HCT116 (cell line): ENCODE measurements at regions not wholly inside any gene's neighbourhood (a gene's known extent, or its start where the extent isn't known, plus 50 kb on each side); places are given as distances from the start of the nearest gene placed in this dataset.

Experiments
- ATAC-seq: fragments of 200-7000 bp; cut with Tn5 transposase; 2 replicates; pipeline ENCODE4 v1.9.1; 2020; ENCODE audit warnings: mild to moderate bottlenecking, moderate library complexity
- BruUV-seq: library from RNA; stranded (reverse); fragments of 400-500 nt; replicated peaks from 2 replicates; lab custom pipeline; 2021; lab: Mats Ljungman, UMichigan
- CTCF ChIA-PET: fragments of 300-600 bp; sonication (Branson Sonifier 250); formaldehyde crosslinking; loops from one replicate; lab custom pipeline; 2021; ENCODE audit warnings: antibody characterized with exemption; lab: Charles Lee
- POLR2A ChIA-PET: fragments of 300-600, 350-600 bp; sonication (Branson Sonifier 250); formaldehyde crosslinking; loops from one replicate; lab custom pipeline; 2021; ENCODE audit warnings: antibody characterized with exemption; lab: Charles Lee
- RAD21 ChIA-PET, 2 experiments: fragments of 300-600 bp; sonication (Branson Sonifier 250); formaldehyde crosslinking; loops; one replicate each; lab custom pipeline; 2023; ENCODE audit warnings: low total read pairs in 2 of 2; ENCODE audit not compliant: uncharacterized antibody in 2 of 2, unreplicated experiment in 2 of 2, low non-redundant PET in 1 of 2; lab: Charles Lee
- DNase-seq: peaks from one replicate; pipeline ENCODE4 v3.0.0-alpha.2; 2010; ENCODE audit warnings: low read depth, low spot score
- H2AFZ ChIP-seq: fragments of 200-600 bp; shearing (Covaris generic), sonication (generic); 2 replicates; pipeline ENCODE4 v1.6.1; 2017; ENCODE audit warnings: low read depth, mixed run types, mixed read lengths, antibody characterized with exemption, low read length; ENCODE audit not compliant: poor library complexity, severe bottlenecking
- H3K27ac ChIP-seq: 2 replicates; pipeline ENCODE4 v1.5.1; 2012; ENCODE audit warnings: low read depth, low read length
- H3K27me3 ChIP-seq: fragments of 200-600 bp; sonication (generic); 2 replicates; pipeline ENCODE4 v1.6.1; 2016; ENCODE audit warnings: mixed run types, low read length, mixed read lengths; ENCODE audit not compliant: insufficient read depth
- H3K36me3 ChIP-seq, 2 experiments: fragments of 200-500 bp in 1 of 2; fragments of 200-600 bp in 1 of 2; sonication (Bioruptor generic) in 1 of 2; sonication (generic) in 1 of 2; 2 replicates each; pipeline versions ENCODE4 v1.5.1 to v1.6.1; 2014 to 2016; ENCODE audit warnings: low read length in 2 of 2, inconsistent platforms in 1 of 2, mixed read lengths in 1 of 2, mixed run types in 1 of 2; ENCODE audit not compliant: insufficient read depth in 2 of 2, control insufficient read depth in 1 of 2
- H3K4me1 ChIP-seq, 2 experiments: fragments of 200-600 bp in 1 of 2; sonication (generic) in 1 of 2; 2 replicates each; pipeline versions ENCODE4 v1.5.1 to v1.6.1; 2012 to 2017; ENCODE audit warnings: low read length in 2 of 2, inconsistent platforms in 1 of 2, mild to moderate bottlenecking in 1 of 2, mixed read lengths in 1 of 2, mixed run types in 1 of 2, moderate library complexity in 1 of 2; ENCODE audit not compliant: insufficient read depth in 2 of 2, control insufficient read depth in 1 of 2
- H3K4me2 ChIP-seq: fragments of 200-600 bp; sonication (generic); 2 replicates; pipeline ENCODE4 v1.6.1; 2017; ENCODE audit warnings: mixed run types, low read length, mixed read lengths
- H3K4me3 ChIP-seq, 2 experiments: fragments of 200-600 bp in 1 of 2; sonication (generic) in 1 of 2; replicated peaks in 1 of 2; 2 replicates each; pipeline ENCODE4 v1.5.1; 2011 to 2016; ENCODE audit warnings: low read length in 2 of 2, control low read depth in 1 of 2, low read depth in 1 of 2, mild to moderate bottlenecking in 1 of 2, mixed read lengths in 1 of 2, mixed run types in 1 of 2
- H3K79me2 ChIP-seq: fragments of 200-600 bp; sonication (generic); 2 replicates; pipeline ENCODE4 v1.6.1; 2017; ENCODE audit warnings: mild to moderate bottlenecking, mixed run types, low read length, moderate library complexity, mixed read lengths; ENCODE audit not compliant: insufficient read depth
- H3K9ac ChIP-seq: fragments of 200-600 bp; sonication (generic); 2 replicates; pipeline ENCODE4 v1.6.1; 2016; ENCODE audit warnings: low read length, mixed read lengths
- H3K9me2 ChIP-seq: fragments of 200-600 bp; sonication (generic), shearing (Covaris generic); 2 replicates; pipeline ENCODE4 v1.6.1; 2017; ENCODE audit warnings: mixed run types, mild to moderate bottlenecking, moderate library complexity; ENCODE audit not compliant: insufficient read depth
- H3K9me3 ChIP-seq, 2 experiments: fragments of 200-500 bp in 1 of 2; fragments of 200-600 bp in 1 of 2; sonication (Bioruptor generic) in 1 of 2; sonication (generic) in 1 of 2; 2 replicates each; pipeline ENCODE4 v1.6.1; 2014 to 2017; ENCODE audit warnings: low read length in 2 of 2, mixed read lengths in 2 of 2, inconsistent platforms in 1 of 2, low read depth in 1 of 2, mild to moderate bottlenecking in 1 of 2, mixed run types in 1 of 2, moderate library complexity in 1 of 2; ENCODE audit not compliant: control insufficient read depth in 1 of 2, insufficient read depth in 1 of 2
- H4K20me1 ChIP-seq: fragments of 200-600 bp; sonication (generic), shearing (Covaris generic); 2 replicates; pipeline ENCODE4 v1.6.1; 2017; ENCODE audit warnings: mixed run types, mild to moderate bottlenecking, moderate library complexity; ENCODE audit not compliant: insufficient read depth
- CEBPB ChIP-seq: IDR thresholded peaks from 2 replicates; pipeline ENCODE4 v1.6.1; 2012; ENCODE audit warnings: low read depth
- EGR1 ChIP-seq: IDR thresholded peaks from 2 replicates; pipeline ENCODE4 v1.6.1; 2012; ENCODE audit warnings: low read depth
- EZH2 ChIP-seq: fragments of 200-600 bp; sonication (generic); IDR thresholded peaks from 2 replicates; pipeline ENCODE4 v1.6.1; 2017; ENCODE audit warnings: antibody characterized with exemption, mixed run types
- FOSL1 ChIP-seq: IDR thresholded peaks from 2 replicates; pipeline ENCODE4 v1.6.1; 2012; ENCODE audit warnings: low read depth
- JUND ChIP-seq: IDR thresholded peaks from 2 replicates; pipeline ENCODE4 v1.6.1; 2012
- POLR2AphosphoS5 ChIP-seq: IDR thresholded peaks from 2 replicates; pipeline ENCODE4 v1.6.1; 2011; ENCODE audit warnings: mild to moderate bottlenecking, low read depth, low read length, moderate library complexity
- RAD21 ChIP-seq: IDR thresholded peaks from 2 replicates; pipeline ENCODE4 v1.6.1; 2012; ENCODE audit warnings: low read depth, mild to moderate bottlenecking
- SIN3A ChIP-seq: IDR thresholded peaks from 2 replicates; pipeline ENCODE4 v1.6.1; 2012; ENCODE audit warnings: low read depth
- SP1 ChIP-seq: IDR thresholded peaks from 2 replicates; pipeline ENCODE4 v1.6.1; 2012; ENCODE audit warnings: low read depth
- TCF7L2 ChIP-seq: IDR thresholded peaks from 2 replicates; pipeline ENCODE4 v1.7.0; 2011; ENCODE audit warnings: borderline replicate concordance, inconsistent platforms; ENCODE audit not compliant: insufficient read depth, insufficient read length; ENCODE audit errors: extremely low read depth
- intact Hi-C: fragments of 100-400 bp; cut with micrococcal nuclease; formaldehyde crosslinking; loops from 2 replicates; pipeline ENCODE4 v1.10.0; 2022
- TF ChIP-seq, protein P1 (sequence below): IDR thresholded peaks from 2 replicates; pipeline ENCODE4 v1.6.1; 2012
- TF ChIP-seq, protein P2 (sequence below): IDR thresholded peaks from 2 replicates; pipeline ENCODE4 v1.6.1; 2011; ENCODE audit warnings: mild to moderate bottlenecking, low read length, moderate library complexity; ENCODE audit not compliant: insufficient replicate concordance; ENCODE audit errors: extremely low read depth

DNA sequence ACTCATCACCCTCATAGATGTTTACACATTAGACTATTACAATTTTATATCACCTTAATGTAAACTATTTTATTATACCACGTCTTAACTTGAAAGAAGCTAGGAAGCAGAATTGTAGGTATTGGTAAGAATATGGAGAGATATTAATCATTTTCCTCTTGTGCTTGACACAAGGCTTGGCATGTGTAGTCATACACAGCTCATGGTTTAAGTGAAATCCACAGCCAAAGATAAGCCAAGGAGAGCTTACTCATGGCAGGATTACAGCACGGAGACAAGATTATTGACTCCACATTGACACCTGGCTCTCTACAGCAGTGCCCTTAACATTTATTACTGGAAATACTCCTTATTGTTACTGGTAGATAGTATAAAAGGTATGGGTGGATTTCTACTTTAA is 68.4 kb upstream of the ADGRL4 start:
- intact Hi-C loops: no loop called here
- H3K9me2 ChIP-seq: no peaks in the 10 kb centered on the region
- no peak overlapping the region for H3K27ac ChIP-seq
- no TSS peak for BruUV-seq
- H3K9me3 ChIP-seq: no peaks in the 10 kb centered on the region
- H2AFZ ChIP-seq: no peak overlapping the region
- DNase-seq (no peak), ATAC-seq (no peak)
- H3K36me3 ChIP-seq: no peaks in the 10 kb centered on the region
- no peaks in the 10 kb centered on the region for H4K20me1 ChIP-seq
- no peaks in the 10 kb centered on the region for H3K27me3 ChIP-seq
- ChIA-PET CTCF (no interaction called here), POLR2A (no interaction called here), RAD21 (no interaction called here)
- peaks cover 2 to 4% of the 10 kb centered on the region in 2 experiments; a peak in 3 of 4 replicates for H3K4me1 ChIP-seq
- TF ChIP-seq, protein P1, sequence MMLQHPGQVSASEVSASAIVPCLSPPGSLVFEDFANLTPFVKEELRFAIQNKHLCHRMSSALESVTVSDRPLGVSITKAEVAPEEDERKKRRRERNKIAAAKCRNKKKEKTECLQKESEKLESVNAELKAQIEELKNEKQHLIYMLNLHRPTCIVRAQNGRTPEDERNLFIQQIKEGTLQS: no peak
- TF ChIP-seq JUND (no peak), FOSL1 (no peak), RAD21 (no peak), EGR1 (no peak), CEBPB (no peak), SP1 (no peak), SIN3A (no peak), POLR2AphosphoS5 (no peak), EZH2 (no peak), TCF7L2 (no peak)
- TF ChIP-seq, protein P2, sequence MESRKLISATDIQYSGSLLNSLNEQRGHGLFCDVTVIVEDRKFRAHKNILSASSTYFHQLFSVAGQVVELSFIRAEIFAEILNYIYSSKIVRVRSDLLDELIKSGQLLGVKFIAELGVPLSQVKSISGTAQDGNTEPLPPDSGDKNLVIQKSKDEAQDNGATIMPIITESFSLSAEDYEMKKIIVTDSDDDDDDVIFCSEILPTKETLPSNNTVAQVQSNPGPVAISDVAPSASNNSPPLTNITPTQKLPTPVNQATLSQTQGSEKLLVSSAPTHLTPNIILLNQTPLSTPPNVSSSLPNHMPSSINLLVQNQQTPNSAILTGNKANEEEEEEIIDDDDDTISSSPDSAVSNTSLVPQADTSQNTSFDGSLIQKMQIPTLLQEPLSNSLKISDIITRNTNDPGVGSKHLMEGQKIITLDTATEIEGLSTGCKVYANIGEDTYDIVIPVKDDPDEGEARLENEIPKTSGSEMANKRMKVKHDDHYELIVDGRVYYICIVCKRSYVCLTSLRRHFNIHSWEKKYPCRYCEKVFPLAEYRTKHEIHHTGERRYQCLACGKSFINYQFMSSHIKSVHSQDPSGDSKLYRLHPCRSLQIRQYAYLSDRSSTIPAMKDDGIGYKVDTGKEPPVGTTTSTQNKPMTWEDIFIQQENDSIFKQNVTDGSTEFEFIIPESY: no peak
- no peak overlapping the region for H3K4me2 ChIP-seq
- no peak overlapping the region for H3K4me3 ChIP-seq
- no peak overlapping the region for H3K9ac ChIP-seq
- H3K79me2 ChIP-seq: no peaks in the 10 kb centered on the region
